Prostate gland (tissue), 2 donors: ENCODE measurements at regions not wholly inside any gene's neighbourhood (a gene's known extent, or its start where the extent isn't known, plus 50 kb on each side); places are given as distances from the start of the nearest gene placed in this dataset.

ENCODE experiments used
- DNase-seq: peaks from one replicate; pipeline ENCODE4 v3.0.0-alpha.2; 2019; ENCODE audit warnings: low spot score
- H3K27ac ChIP-seq, 2 donors: fragments of 200-600 bp; sonication (generic); 2 replicates each; pipeline ENCODE4 v1.5.1; 2017 to 2019
- H3K27me3 ChIP-seq: fragments of 200-600 bp; sonication (generic); replicated peaks from 2 replicates; pipeline ENCODE4 v1.5.1; 2019; ENCODE audit not compliant: insufficient read depth
- H3K36me3 ChIP-seq, 2 donors: fragments of 200-600 bp; sonication (generic); 1 replicate in 1 of 2; 2 replicates in 1 of 2; pipeline versions ENCODE4 v1.5.1 to v1.8.1; 2017 to 2019
- H3K4me1 ChIP-seq: fragments of 200-600 bp; sonication (generic); replicated peaks from 2 replicates; pipeline ENCODE4 v1.5.1; 2019
- H3K4me3 ChIP-seq, 2 donors: fragments of 200-600 bp; sonication (generic); 2 replicates each; pipeline ENCODE4 v1.5.1; 2017 to 2019
- H3K9me3 ChIP-seq: fragments of 200-600 bp; sonication (generic); 2 replicates; pipeline ENCODE4 v1.5.1; 2017
- POLR2A ChIP-seq: fragments of 450-650 bp; IDR thresholded peaks from one replicate; pipeline ENCODE4 v1.6.1; 2016; ENCODE audit warnings: antibody characterized with exemption, mild to moderate bottlenecking
- POLR2AphosphoS5 ChIP-seq: sonication (generic); formaldehyde crosslinking; IDR thresholded peaks from one replicate; pipeline ENCODE4 v1.6.1; 2017; ENCODE audit warnings: antibody characterized with exemption
- WGBS: methylation state at CpG from one replicate; pipeline ENCODE4 v1.1.5; 2018; 5-methylcytosine and 5-hydroxymethylcytosine counted together
- intact Hi-C: fragments of 100-400 bp; cut with DNase I; formaldehyde crosslinking; loops from one replicate; pipeline ENCODE4 v1.14.2; 2022
- TF ChIP-seq, protein P1 (sequence below), 4 experiments: fragments of 200-600 bp in 2 of 4; fragments of 450-650 bp in 2 of 4; sonication (generic) in 2 of 4; IDR thresholded peaks; 1 replicate in 3 of 4; 2 replicates in 1 of 4; pipeline ENCODE4 v1.5.1; 2016 to 2019; ENCODE audit warnings: antibody characterized with exemption in 4 of 4, mild to moderate bottlenecking in 2 of 4, moderate library complexity in 2 of 4

DNA sequence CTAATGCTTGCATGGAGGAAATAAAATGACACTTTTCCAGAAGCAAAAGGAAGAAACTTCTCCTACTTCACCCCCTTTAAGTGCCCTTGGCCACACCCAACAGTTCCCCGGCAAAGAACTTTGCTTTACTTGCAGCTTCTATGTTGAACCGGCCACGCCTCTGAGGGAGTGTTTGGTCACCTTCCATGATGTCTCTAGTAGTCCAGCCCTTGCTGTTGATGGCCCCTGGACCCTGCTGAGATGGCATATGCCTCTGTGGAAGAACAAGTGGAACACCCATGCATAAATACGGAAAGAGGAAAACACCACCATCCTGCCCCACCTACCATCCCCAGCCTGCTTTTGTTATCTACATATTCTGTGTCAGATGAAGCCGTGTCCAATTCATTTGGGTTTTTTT is 218.3 kb upstream of the POU3F3 start:
- H3K4me3 ChIP-seq: no peak overlapping the region
- H3K9me3 ChIP-seq: no peaks in the 10 kb centered on the region
- no peak overlapping the region for H3K27ac ChIP-seq
- WGBS: 91% methylated on average over 5 of the region's 5 CpGs
- H3K4me1 ChIP-seq: no peaks in the 10 kb centered on the region
- H3K36me3 ChIP-seq: no peaks in the 10 kb centered on the region
- intact Hi-C loops: no loop called here
- H3K27me3 ChIP-seq: no peaks in the 10 kb centered on the region
- DNase-seq: no peak
- TF ChIP-seq POLR2AphosphoS5: no peak

DNA sequence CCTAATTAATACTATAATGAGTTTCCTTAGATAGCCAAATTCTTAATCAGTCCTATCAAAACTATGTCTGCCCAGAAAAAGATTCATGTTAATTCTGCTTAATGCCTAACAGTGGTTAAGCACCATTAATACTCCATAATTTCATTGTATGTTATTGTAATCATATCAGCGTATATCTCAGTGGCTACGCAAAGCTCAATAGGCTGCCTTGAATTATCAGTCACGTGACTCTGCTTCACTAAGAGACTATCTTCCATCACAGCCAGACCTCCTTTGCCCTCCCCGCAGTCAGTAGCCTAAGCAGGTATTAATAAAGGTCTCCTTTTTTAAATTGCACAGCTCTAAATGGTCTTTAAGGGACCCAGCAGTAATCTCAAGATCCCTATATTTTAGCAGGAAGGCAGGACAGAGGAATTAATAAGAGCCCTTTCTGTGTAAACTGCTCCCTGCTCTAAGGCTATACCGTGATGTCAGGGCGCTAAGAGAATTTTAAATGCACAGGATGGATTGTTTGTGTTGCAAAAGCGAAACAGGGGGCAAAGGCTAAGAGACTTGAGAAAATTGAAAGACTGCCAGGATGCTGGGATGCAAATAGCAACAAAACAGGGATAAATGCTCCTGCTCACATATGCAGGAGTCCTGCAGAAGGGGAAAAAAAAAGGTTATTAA is 215.6 kb upstream of the POU3F3 start:
- TF ChIP-seq POLR2AphosphoS5 (no peak), POLR2A (no peak)
- TF ChIP-seq, protein P1, sequence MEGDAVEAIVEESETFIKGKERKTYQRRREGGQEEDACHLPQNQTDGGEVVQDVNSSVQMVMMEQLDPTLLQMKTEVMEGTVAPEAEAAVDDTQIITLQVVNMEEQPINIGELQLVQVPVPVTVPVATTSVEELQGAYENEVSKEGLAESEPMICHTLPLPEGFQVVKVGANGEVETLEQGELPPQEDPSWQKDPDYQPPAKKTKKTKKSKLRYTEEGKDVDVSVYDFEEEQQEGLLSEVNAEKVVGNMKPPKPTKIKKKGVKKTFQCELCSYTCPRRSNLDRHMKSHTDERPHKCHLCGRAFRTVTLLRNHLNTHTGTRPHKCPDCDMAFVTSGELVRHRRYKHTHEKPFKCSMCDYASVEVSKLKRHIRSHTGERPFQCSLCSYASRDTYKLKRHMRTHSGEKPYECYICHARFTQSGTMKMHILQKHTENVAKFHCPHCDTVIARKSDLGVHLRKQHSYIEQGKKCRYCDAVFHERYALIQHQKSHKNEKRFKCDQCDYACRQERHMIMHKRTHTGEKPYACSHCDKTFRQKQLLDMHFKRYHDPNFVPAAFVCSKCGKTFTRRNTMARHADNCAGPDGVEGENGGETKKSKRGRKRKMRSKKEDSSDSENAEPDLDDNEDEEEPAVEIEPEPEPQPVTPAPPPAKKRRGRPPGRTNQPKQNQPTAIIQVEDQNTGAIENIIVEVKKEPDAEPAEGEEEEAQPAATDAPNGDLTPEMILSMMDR (IDR thresholded peaks at IDR 0.05): no peak
- Histone ChIP-seq H3K36me3 (no peaks in the 10 kb centered on the region), H3K4me3 (no peak overlapping the region), H3K4me1 (no peaks in the 10 kb centered on the region), H3K27me3 (no peaks in the 10 kb centered on the region), H3K27ac (no peak overlapping the region), H3K9me3 (no peaks in the 10 kb centered on the region)
- no peak for DNase-seq
- intact Hi-C loops: no loop called here
- WGBS: 78% methylated on average over 7 of the region's 7 CpGs

DNA sequence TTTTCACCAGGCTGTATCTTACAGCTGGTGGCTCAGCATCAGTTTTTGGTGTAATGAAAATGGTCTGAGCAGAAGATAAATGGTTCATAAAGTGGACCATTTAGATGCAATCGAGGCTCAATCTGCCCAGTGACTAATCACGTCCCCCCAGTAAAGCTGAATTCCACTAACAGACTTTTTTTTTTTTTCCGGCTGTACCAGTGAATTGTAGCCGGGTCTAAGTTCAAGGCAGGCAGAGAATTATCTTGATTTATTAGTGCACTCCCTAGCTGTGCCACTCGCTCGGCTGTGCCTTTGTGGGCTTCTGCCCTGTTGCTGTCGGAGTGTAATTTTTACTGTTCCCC is 215.1 kb upstream of the POU3F3 start:
- 53% methylated on average over 7 of the region's 7 CpGs for WGBS
- Histone ChIP-seq H3K9me3 (no peaks in the 10 kb centered on the region), H3K27me3 (no peaks in the 10 kb centered on the region), H3K4me3 (no peak overlapping the region), H3K27ac (no peak overlapping the region), H3K36me3 (no peaks in the 10 kb centered on the region), H3K4me1 (no peaks in the 10 kb centered on the region)
- intact Hi-C loops: no loop called here
- DNase-seq: no peak
- TF ChIP-seq POLR2A: no peak
- TF ChIP-seq POLR2AphosphoS5: no peak
- TF ChIP-seq, protein P1 (IDR thresholded peaks at IDR 0.05): no peak

DNA sequence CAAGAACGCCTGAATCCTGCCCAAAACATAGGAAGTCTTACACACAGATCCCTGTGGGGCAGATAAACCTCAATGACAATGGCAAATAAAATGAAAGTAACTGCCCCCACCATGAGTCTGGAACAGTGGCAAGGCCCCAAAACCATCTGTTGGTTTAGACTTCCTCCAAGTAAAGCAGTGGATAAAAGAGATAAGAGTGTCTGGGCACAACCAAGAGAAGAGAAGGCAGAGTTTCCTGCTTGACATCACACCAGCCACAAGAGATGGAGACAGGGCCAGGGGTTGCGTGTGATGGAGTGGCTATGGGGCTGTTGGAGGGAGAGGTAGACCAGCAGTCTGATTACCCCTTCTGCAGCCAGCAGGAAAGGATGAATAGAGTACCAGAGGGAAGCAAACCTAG is 212.1 kb upstream of the POU3F3 start:
- H3K36me3 ChIP-seq: no peaks in the 10 kb centered on the region
- H3K4me3 ChIP-seq: no peak overlapping the region
- no peaks in the 10 kb centered on the region for H3K27me3 ChIP-seq
- WGBS: 72% methylated on average over 2 of the region's 2 CpGs
- H3K4me1 ChIP-seq: no peaks in the 10 kb centered on the region
- intact Hi-C loops: no loop called here
- no peak for DNase-seq
- no peak overlapping the region for H3K27ac ChIP-seq
- TF ChIP-seq, protein P1 (IDR thresholded peaks at IDR 0.05): no peak
- no peak for TF ChIP-seq POLR2AphosphoS5
- TF ChIP-seq POLR2A: no peak
- no peaks in the 10 kb centered on the region for H3K9me3 ChIP-seq

DNA sequence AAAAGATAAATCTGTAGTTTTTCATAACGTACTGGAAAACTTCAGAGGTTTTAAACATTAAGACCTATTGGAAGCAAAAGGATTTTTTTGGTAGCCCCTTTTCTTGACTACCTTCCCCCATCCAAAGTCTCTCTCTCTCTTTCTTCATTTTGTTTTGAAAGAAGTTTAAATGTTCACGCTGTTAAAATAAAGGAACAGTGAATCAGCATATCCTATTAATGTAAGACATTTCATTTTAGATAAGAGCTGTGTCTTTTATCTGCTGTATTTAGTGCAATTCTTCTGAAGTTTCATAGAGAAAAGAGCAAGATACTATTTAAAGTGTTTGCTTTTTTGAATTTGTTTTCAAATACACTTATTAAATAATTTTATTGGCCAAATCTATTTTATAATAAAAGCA is 205.5 kb upstream of the POU3F3 start:
- Histone ChIP-seq H3K36me3 (no peaks in the 10 kb centered on the region), H3K9me3 (no peaks in the 10 kb centered on the region), H3K4me1 (no peaks in the 10 kb centered on the region), H3K4me3 (no peak overlapping the region), H3K27me3 (no peaks in the 10 kb centered on the region), H3K27ac (no peak overlapping the region)
- intact Hi-C loops: no loop called here
- TF ChIP-seq, protein P1 (IDR thresholded peaks at IDR 0.05): no peak
- no peak for TF ChIP-seq POLR2AphosphoS5
- DNase-seq: no peak
- 70% methylated on average over 2 of the region's 2 CpGs for WGBS
